ENCODE measurements at regions not wholly inside any gene's neighbourhood (a gene's known extent, or its start where the extent isn't known, plus 50 kb on each side); places are given as distances from the start of the nearest gene placed in this dataset.

DNA sequence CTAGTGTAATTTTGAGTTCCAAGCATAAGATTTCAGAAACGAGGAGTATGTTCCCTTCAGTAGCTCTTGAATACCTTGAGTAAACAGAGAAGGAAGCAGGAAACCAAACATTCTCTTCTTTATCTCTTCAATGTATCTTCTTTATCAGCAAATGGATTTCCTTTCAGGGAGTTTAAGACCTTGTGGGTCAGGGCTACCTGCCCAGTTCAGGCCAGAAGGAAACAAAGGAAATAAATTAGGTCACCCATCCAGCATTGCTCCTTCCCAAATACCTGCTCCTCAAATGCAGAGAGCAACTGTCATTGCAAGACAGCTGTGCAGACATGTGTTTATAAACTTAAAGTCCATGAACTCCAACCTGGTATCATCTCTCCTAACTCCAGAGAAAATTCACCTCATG is 130.1 kb upstream of the SOD1 start:
- no peak for TF ChIP-seq POLR2A (IDR thresholded peaks at IDR 0.05)
- TF ChIP-seq, protein P1, sequence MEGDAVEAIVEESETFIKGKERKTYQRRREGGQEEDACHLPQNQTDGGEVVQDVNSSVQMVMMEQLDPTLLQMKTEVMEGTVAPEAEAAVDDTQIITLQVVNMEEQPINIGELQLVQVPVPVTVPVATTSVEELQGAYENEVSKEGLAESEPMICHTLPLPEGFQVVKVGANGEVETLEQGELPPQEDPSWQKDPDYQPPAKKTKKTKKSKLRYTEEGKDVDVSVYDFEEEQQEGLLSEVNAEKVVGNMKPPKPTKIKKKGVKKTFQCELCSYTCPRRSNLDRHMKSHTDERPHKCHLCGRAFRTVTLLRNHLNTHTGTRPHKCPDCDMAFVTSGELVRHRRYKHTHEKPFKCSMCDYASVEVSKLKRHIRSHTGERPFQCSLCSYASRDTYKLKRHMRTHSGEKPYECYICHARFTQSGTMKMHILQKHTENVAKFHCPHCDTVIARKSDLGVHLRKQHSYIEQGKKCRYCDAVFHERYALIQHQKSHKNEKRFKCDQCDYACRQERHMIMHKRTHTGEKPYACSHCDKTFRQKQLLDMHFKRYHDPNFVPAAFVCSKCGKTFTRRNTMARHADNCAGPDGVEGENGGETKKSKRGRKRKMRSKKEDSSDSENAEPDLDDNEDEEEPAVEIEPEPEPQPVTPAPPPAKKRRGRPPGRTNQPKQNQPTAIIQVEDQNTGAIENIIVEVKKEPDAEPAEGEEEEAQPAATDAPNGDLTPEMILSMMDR (IDR thresholded peaks at IDR 0.05), result no peak

Data from lower leg skin (tissue), 3 donors.